HG03571 (cell line): ENCODE measurements at regions not wholly inside any gene's neighbourhood (a gene's known extent, or its start where the extent isn't known, plus 50 kb on each side); places are given as distances from the start of the nearest gene placed in this dataset.

Experiments used
- ATAC-seq: cut with Tn5 transposase; IDR thresholded peaks from one replicate; pipeline ENCODE4 v1.9.1; 2021; ENCODE audit not compliant: unreplicated experiment

DNA sequence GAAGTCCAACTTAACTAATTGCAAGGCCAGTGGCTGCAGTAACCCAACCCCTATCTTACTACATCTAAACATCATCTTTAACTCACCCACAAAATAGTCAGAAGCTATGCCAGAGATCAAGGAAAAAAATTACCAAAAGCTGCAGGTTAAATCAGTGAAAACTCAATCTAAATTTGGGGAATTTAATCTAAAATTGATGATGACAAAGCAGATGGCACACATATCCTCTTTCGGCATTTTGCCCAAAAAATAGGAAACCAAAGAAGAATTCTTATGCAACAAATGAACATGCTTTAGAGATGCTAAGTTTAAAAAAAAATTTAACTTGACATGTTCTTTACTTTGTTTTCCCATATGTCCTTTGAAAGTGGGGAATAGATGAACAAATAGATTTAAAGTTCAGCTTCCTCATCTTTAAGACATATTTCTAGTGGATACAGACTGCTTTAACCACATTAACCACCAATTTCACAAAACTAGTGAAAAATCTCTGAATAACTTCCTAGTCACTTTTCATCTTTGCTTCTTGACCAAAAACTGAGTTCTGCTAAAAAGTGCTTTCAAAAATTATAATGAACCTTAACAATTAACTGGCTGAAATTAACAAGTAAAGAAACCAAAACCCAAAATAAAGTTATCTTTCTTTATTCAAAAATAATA lies 74.3 kb upstream of the CCDC150 start:
- ATAC-seq, result no peak

DNA sequence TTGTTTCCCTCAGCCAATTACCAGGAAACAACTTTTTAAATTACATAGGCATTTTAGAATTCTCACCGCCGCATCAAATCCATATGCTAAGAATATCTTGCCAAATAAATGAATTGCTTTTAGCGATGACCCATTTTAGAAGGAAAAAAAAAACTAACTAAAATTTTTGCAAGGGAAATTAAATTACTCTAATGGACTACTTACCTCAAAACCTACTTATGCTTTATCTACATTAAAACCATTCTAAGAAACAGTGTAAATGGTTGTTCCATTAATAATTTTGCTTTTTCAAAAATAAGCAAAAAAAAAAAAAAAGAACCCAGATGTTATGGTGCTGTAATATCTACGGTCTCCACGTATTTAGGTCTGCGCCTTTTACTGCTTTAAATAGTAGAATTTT lies 73.5 kb upstream of the CCDC150 start:
- ATAC-seq, result no peak

DNA sequence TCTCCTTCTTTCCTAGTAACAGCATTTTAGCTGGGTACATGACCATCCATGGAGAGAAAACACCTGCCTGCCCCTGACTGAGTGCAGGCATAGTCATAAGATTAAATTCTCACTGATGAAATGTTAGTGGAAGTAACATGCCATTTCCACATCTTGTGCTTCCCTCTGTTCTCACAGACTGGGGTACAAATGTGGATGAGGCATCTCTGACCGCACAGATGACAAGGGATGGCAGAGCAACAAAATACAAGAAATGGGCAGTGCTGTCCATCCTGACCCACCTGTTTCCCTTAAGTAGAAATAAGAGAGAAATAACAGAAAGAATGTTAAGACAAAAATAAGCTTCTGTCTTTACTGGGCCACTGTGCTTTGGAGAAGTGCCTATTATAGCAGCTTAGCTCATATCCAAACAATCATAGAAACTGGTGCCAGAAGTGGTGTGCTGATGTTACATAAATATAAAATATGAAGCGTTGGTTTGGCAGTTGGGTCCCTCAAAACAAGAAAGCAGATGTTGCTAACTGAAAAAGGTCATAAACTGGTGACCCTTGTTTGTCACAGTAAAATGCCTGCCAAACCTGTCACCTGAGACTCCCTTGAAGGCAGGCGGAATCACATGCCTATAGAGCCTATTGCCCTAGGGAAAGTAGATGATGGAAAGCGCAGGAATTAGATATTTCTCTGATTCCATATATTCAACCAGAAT lies 72.4 kb upstream of the CCDC150 start:
- no peak for ATAC-seq

DNA sequence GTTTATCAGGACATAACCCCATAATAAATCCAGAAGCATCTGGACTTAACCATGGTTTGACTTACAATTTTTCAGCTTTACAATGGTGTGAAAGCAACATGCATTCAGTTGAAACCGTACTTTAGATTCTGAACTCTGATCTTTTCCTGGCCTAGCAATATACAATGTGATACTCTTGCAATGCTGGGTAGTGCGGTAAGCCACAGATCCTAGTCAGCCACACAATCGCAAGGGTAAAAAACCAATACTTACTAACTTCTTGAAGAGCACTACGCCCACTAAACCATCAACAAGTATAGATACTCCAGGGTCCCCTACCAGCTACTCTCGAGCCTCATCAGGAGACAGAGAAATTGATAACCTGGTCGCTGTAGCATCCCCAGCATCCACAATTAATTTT lies 71.0 kb upstream of the CCDC150 start:
- ATAC-seq, result no peak

DNA sequence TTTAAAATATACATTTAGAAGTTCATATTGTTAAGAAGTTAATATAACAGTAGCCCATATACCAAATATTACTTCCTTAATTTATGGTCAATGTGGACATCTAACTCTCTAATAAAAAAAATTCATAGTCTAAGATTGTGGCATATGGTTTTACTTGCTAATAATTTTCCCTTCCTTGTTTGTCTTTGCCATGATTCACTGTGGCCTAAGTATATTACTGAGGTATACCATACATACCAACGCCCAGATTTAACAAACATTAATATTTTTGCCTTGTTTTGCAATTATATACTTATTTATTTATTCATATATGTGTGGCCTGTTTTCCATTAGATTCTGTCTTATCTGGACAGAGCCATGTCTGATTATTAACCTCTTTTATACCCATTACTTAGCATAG lies 54.6 kb upstream of the CCDC150 start:
- no peak for ATAC-seq

DNA sequence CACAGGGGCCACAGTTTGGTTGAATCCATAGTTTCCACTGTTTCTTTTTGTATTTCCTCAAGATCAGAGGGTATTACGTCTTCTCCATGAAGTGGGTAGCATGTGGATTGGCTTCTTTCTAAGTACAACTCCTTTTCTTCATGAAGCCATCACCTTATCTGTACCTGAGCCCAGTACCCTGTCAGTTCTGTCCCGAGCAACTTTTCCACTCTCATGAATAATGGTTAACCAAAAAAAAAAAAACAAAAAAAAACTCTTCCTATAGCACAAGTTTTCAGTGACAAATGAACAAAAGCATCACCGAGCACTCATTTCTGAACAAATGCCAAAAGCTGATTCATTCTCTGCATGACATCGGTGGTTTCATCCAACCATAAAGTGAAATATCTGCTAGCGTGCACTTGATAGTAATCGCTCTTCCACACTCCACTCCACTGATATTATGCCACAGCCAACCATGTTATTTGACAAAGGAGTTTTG lies 53.0 kb upstream of the CCDC150 start:
- ATAC-seq, result no peak

DNA sequence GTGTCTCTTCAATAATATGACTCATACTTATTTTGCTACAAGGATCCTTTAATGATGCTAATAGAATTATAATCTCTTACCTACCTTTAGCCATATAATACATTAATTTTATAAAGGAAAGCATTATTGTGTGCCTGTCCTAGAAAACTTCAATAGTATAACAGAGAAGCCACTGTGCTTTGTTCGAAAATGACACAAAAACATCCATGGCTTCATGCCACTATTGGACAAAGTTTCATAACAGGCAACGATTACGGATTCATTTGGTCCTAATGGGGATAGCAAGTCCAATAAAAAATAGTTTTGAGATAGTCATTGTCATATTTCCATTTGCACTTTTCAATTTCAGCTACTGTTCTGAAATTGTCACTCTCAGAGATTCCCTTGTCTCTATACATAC lies 52.5 kb upstream of the CCDC150 start:
- ATAC-seq, result no peak

DNA sequence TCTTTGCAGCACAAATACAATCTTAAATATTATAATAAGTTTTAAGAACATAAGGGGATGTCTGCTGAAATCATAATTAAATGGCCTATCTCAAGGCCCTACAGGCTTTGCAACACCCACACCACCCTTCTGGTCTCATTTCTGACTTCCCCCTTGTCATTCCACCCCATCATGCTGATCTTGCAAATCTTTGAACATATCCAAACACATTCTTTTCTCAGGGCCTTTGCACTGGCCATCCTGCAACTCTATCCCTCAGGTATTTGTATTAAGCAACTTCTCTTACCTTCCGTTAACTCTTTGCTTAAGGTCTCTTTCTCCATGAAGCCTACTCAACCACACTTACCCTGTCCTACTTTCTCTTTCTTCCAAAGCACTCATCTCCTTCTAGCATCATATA lies 51.8 kb upstream of the CCDC150 start:
- no peak for ATAC-seq

DNA sequence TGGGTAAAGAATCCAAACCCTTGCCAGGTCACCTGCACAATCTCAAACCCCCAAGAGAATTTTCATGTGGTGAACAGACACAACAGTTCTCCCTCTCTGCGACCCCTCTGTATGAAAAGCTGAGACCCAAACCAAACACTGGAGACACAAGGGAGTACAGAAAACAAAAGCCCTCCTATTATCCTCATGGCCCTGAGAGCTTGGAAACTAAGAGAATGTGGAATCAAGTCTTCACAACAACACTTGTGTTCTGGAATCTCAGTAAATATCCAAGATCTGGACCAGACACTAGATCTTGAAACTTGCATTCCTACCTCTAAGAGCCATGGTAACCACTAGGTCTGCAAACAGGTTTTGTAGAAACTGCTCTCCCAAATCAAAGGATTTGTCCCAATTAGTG lies 50.1 kb upstream of the CCDC150 start:
- no peak for ATAC-seq
